HG03039 (cell line): ENCODE measurements at regions not wholly inside any gene's neighbourhood (a gene's known extent, or its start where the extent isn't known, plus 50 kb on each side); places are given as distances from the start of the nearest gene placed in this dataset.
"Not testable (repeated sequence)": the region's sequence is repeated elsewhere in the genome, so short reads cannot be mapped to it uniquely, and the experiment has no call there.

ENCODE experiments used
- ATAC-seq: cut with Tn5 transposase; IDR thresholded peaks from one replicate; pipeline ENCODE4 v1.9.1; 2021; ENCODE audit warnings: mild to moderate bottlenecking, moderate library complexity; ENCODE audit not compliant: unreplicated experiment

GRCh38 chr5:155114655-155115054 lies 101.1 kb downstream of the KIF4B start:
- no peak for ATAC-seq

- no peak for ATAC-seq
Measured at GRCh38 chr5:155116456-155117251, 103.1 kb downstream of the KIF4B start.

- no peak for ATAC-seq
Measured at GRCh38 chr5:155125551-155126095, 112.1 kb downstream of the KIF4B start.

GRCh38 chr5:155126573-155126972 lies 113.0 kb downstream of the KIF4B start:
- no peak for ATAC-seq

- ATAC-seq, result no peak
Measured at GRCh38 chr5:155127552-155127951, 114.0 kb downstream of the KIF4B start.

GRCh38 chr5:155128786-155129512 lies 115.4 kb downstream of the KIF4B start:
- no peak for ATAC-seq

GRCh38 chr5:155129513-155129880 lies 115.9 kb downstream of the KIF4B start:
- ATAC-seq, result no peak

GRCh38 chr5:155134130-155134529 lies 120.6 kb downstream of the KIF4B start:
- no peak for ATAC-seq

GRCh38 chr5:155136216-155136850 lies 122.8 kb downstream of the KIF4B start:
- ATAC-seq, result no peak

- no peak for ATAC-seq
Measured at GRCh38 chr5:155137683-155138082, 124.1 kb downstream of the KIF4B start.

GRCh38 chr5:155140646-155141045 lies 127.1 kb downstream of the KIF4B start:
- ATAC-seq, result no peak

GRCh38 chr5:155144956-155145355 lies 131.4 kb downstream of the KIF4B start:
- no peak for ATAC-seq

- ATAC-seq, result no peak
Measured at GRCh38 chr5:155147222-155147621, 133.7 kb downstream of the KIF4B start.

- ATAC-seq, result no peak
Measured at GRCh38 chr5:155148694-155149093, 135.1 kb downstream of the KIF4B start.

- no peak for ATAC-seq
Measured at GRCh38 chr5:155150012-155150411, 136.5 kb downstream of the KIF4B start.

- ATAC-seq, result no peak
Measured at GRCh38 chr5:155154973-155155372, 141.4 kb downstream of the KIF4B start.

GRCh38 chr5:155163084-155163483 lies 149.5 kb downstream of the KIF4B start:
- not testable (repeated sequence) for ATAC-seq

- ATAC-seq, result no peak
Measured at GRCh38 chr5:155167736-155168135, 154.2 kb downstream of the KIF4B start.

- no peak for ATAC-seq
Measured at GRCh38 chr5:155181542-155181941, 168.0 kb downstream of the KIF4B start.

- ATAC-seq, result no peak
Measured at GRCh38 chr5:155189476-155189875, 175.9 kb downstream of the KIF4B start.

GRCh38 chr5:155189981-155190380 lies 176.4 kb downstream of the KIF4B start:
- ATAC-seq, result no peak

- ATAC-seq, result no peak
Measured at GRCh38 chr5:155193029-155193428, 179.5 kb downstream of the KIF4B start.
